NCI-H1417 (cell line): ENCODE measurements at regions not wholly inside any gene's neighbourhood (a gene's known extent, or its start where the extent isn't known, plus 50 kb on each side); places are given as distances from the start of the nearest gene placed in this dataset.
A peak's percentile ranks its signal among the peaks of the same experiment; 100 is the strongest.

ENCODE experiments used
- DNase-seq, 3 experiments: peaks; one replicate each; lab custom pipeline; 2025; lab: John Stamatoyannopoulos, UW

- no peak for DNase-seq
These were observed 50.7 kb upstream of the TOX2 start for GRCh38 chr20:43863821-43864544.

- no peak for DNase-seq
These were observed 51.3 kb upstream of the TOX2 start for GRCh38 chr20:43863330-43863729.

GRCh38 chr20:43862438-43862837, 52.2 kb upstream of the TOX2 start:
- no peak for DNase-seq

GRCh38 chr20:43859994-43860393, 54.7 kb upstream of the TOX2 start:
- no peak for DNase-seq

GRCh38 chr20:43857932-43858331, 56.7 kb upstream of the TOX2 start:
- no peak for DNase-seq

GRCh38 chr20:43857127-43857526, 57.5 kb upstream of the TOX2 start:
- no peak for DNase-seq

- DNase-seq, result no peak
These were observed 58.8 kb upstream of the TOX2 start for GRCh38 chr20:43855803-43856202.

GRCh38 chr20:43853918-43854317, 60.7 kb upstream of the TOX2 start:
- no peak for DNase-seq

GRCh38 chr20:43853174-43853803, 61.4 kb upstream of the TOX2 start:
- DNase-seq, result no peak

- peak in 1 of 3 experiments; percentile 52 for DNase-seq
These were observed 65.0 kb upstream of the TOX2 start for GRCh38 chr20:43849496-43850186.

- DNase-seq, result peak in 1 of 3 experiments; percentile 44
These were observed 68.1 kb upstream of the TOX2 start for GRCh38 chr20:43846516-43846905.

- DNase-seq, result peak in 2 of 3 experiments; percentile 24 to 53
These were observed 69.7 kb upstream of the TOX2 start for GRCh38 chr20:43844778-43845614.

GRCh38 chr20:43843965-43844660, 70.5 kb upstream of the TOX2 start:
- DNase-seq, result no peak

GRCh38 chr20:43843096-43843964, 71.3 kb upstream of the TOX2 start:
- DNase-seq, result no peak

- DNase-seq, result no peak
These were observed 72.3 kb upstream of the TOX2 start for GRCh38 chr20:43842126-43843020.

GRCh38 chr20:43840382-43841070, 74.1 kb upstream of the TOX2 start:
- DNase-seq, result peak in 1 of 3 experiments; percentile 28

- DNase-seq, result no peak
These were observed 74.9 kb upstream of the TOX2 start for GRCh38 chr20:43839793-43840199.

- DNase-seq, result no peak
These were observed 76.0 kb upstream of the TOX2 start for GRCh38 chr20:43838703-43839060.
